K562 (cell line): ENCODE measurements at regions not wholly inside any gene's neighbourhood (a gene's known extent, or its start where the extent isn't known, plus 50 kb on each side); places are given as distances from the start of the nearest gene placed in this dataset.
"Not testable (repeated sequence)": the region's sequence is repeated elsewhere in the genome, so short reads cannot be mapped to it uniquely, and the experiment has no call there.

Experiments
- ETV6 ChIP-seq, 3 experiments: fragments of 150-350 bp in 1 of 3; sonication (generic) in 1 of 3; formaldehyde crosslinking in 1 of 3; IDR thresholded peaks; 2 replicates each; pipeline versions ENCODE4 v1.6.1 to v1.8.0; 2014 to 2022; ENCODE audit warnings: borderline replicate concordance in 2 of 3, low read depth in 2 of 3, antibody characterized with exemption in 1 of 3, low read length in 1 of 3, mild to moderate bottlenecking in 1 of 3, missing genetic modification reagents in 1 of 3
- JUND ChIP-seq, 2 experiments: IDR thresholded peaks; 2 replicates in 1 of 2; 3 replicates in 1 of 2; pipeline ENCODE4 v1.6.1; 2011; ENCODE audit warnings: borderline replicate concordance in 2 of 2, low read depth in 2 of 2, low read length in 2 of 2, improper control_type of control experiment in 1 of 2, missing biosample characterization in 1 of 2, missing genetic modification characterization in 1 of 2, missing genetic modification reagents in 1 of 2

GRCh38 chr2:97363159-97363558 lies 226.5 kb downstream of the ANKRD36B start:
- TF ChIP-seq JUND (IDR thresholded peaks at IDR 0.05; ENCODE audit: borderline replicate concordance, low read depth, low read length); JUND (tag; IDR thresholded peaks at IDR 0.05; ENCODE audit: borderline replicate concordance, low read depth, low read length); ETV6 (IDR thresholded peaks at IDR 0.05; ENCODE audit: borderline replicate concordance in 1 of 2, low read depth in 2 of 2, low read length in 1 of 2); ETV6 (CRISPR knock-in tag; IDR thresholded peaks at IDR 0.05; ENCODE audit: borderline replicate concordance): not testable (repeated sequence)
